Thyroid gland (tissue), 4 donors: ENCODE measurements at regions not wholly inside any gene's neighbourhood (a gene's known extent, or its start where the extent isn't known, plus 50 kb on each side); places are given as distances from the start of the nearest gene placed in this dataset.

Experiments
- DNase-seq, 2 donors: peaks; one replicate each; pipeline ENCODE4 v3.0.0-alpha.2; 2019
- H3K27ac ChIP-seq, 3 donors: fragments of 200-600 bp; sonication (generic); 1 replicate in 2 of 3; 2 replicates in 1 of 3; pipeline ENCODE4 v1.5.1; 2016 to 2019; ENCODE audit warnings: mild to moderate bottlenecking in 1 of 3, moderate library complexity in 1 of 3
- H3K27me3 ChIP-seq: fragments of 200-600 bp; sonication (generic); one replicate; pipeline ENCODE4 v1.5.1; 2019
- H3K36me3 ChIP-seq, 2 donors: fragments of 200-600 bp; sonication (generic); one replicate each; pipeline ENCODE4 v1.5.1; 2016 to 2019
- H3K4me1 ChIP-seq, 2 donors: fragments of 200-600 bp; sonication (generic); one replicate each; pipeline ENCODE4 v1.5.1; 2017 to 2019
- H3K4me3 ChIP-seq, 3 donors: fragments of 200-600 bp; sonication (generic); replicated peaks in 1 of 3; 1 replicate in 2 of 3; 2 replicates in 1 of 3; pipeline ENCODE4 v1.5.1; 2016; ENCODE audit warnings: mild to moderate bottlenecking in 1 of 3
- H3K9me3 ChIP-seq: fragments of 200-600 bp; sonication (generic); one replicate; pipeline ENCODE4 v1.5.1; 2017
- CTCF ChIP-seq, 6 experiments: fragments of 200-600 bp in 3 of 6; fragments of 450-650 bp in 3 of 6; sonication (generic) in 3 of 6; IDR thresholded peaks; one replicate each; pipeline ENCODE4 v1.5.1; 2016 to 2019; ENCODE audit warnings: antibody characterized with exemption in 6 of 6, mild to moderate bottlenecking in 2 of 6, inconsistent platforms in 1 of 6, moderate library complexity in 1 of 6
- POLR2A ChIP-seq, 2 donors: fragments of 450-650 bp; IDR thresholded peaks; one replicate each; pipeline ENCODE4 v1.6.1; 2017; ENCODE audit warnings: antibody characterized with exemption in 2 of 2, mild to moderate bottlenecking in 2 of 2, moderate library complexity in 1 of 2
- WGBS, 2 donors: methylation state at CpG; one replicate each; pipeline ENCODE4 v1.1.5; 2017; 5-methylcytosine and 5-hydroxymethylcytosine counted together
- intact Hi-C: fragments of 100-400 bp; cut with DNase I; formaldehyde crosslinking; loops from one replicate; pipeline ENCODE4 v1.15.1; 2023

DNA sequence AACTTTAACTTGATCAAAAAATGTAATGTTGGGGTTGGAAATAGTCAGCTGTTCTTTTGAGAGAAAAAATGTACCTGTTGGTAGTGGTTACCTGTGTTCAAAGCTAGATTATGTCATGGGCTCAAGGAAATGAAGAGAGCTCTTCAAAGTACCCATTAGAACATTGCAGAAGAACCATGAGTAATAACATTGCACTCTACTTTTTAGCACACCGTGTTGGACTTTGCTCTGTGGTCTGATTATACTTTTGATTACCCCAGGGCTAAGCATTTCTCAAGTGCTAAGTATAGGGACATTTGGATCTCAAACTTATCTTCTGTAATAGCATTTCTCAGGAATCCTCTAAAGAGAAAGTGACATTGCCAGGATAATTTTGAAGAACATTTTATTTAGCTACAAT lies 1122.8 kb upstream of the CELF4 start:
- Histone ChIP-seq H3K4me1 (no peaks in the 10 kb centered on the region), H3K9me3 (no peaks in the 10 kb centered on the region), H3K27me3 (no peaks in the 10 kb centered on the region), H3K36me3 (no peaks in the 10 kb centered on the region), H3K4me3 (no peak overlapping the region), H3K27ac (no peak overlapping the region)
- intact Hi-C loops: no loop called here
- no peak for TF ChIP-seq CTCF (IDR thresholded peaks at IDR 0.05)
- no peak for TF ChIP-seq POLR2A (IDR thresholded peaks at IDR 0.05)
- WGBS, 2 donors: 59 to 69% methylated on average over 1 of the region's 1 CpG
- DNase-seq: no peak

GRCh38 chr18:38670486-38670885 lies 1104.9 kb upstream of the CELF4 start:
- no peak for DNase-seq
- H3K4me1 ChIP-seq: no peaks in the 10 kb centered on the region
- H3K4me3 ChIP-seq: no peak overlapping the region
- H3K27ac ChIP-seq: no peak overlapping the region
- intact Hi-C loops: no loop called here
- no peaks in the 10 kb centered on the region for H3K27me3 ChIP-seq
- H3K36me3 ChIP-seq: no peaks in the 10 kb centered on the region
- TF ChIP-seq POLR2A (IDR thresholded peaks at IDR 0.05) (no peak), CTCF (IDR thresholded peaks at IDR 0.05) (no peak)
- no peaks in the 10 kb centered on the region for H3K9me3 ChIP-seq

DNA sequence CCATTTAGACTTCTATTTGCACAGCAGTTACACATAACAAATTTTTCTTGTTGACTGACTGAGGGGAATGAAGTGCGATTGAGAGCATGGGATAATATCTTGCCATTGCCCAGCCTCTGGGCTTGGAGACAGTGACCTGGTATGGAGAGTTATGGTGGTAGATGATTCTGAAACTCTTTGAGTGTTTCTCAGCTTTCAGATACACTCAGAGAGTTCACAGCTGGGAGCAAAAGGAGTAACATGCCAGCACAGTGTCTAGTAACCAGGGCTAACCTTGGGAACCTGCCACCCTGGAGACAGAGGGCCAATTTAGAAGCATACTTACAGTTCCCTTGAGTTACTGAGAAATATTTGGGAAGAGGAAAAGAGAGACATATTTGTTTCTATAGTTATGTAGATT lies 1099.3 kb upstream of the CELF4 start:
- no peak overlapping the region for H3K4me3 ChIP-seq
- no peaks in the 10 kb centered on the region for H3K27me3 ChIP-seq
- no peak for DNase-seq
- WGBS, 2 donors: 86 to 89% methylated on average over 1 of the region's 1 CpG
- no peaks in the 10 kb centered on the region for H3K36me3 ChIP-seq
- H3K4me1 ChIP-seq: no peaks in the 10 kb centered on the region
- H3K9me3 ChIP-seq: no peaks in the 10 kb centered on the region
- intact Hi-C loops: no loop called here
- H3K27ac ChIP-seq: no peak overlapping the region
- TF ChIP-seq POLR2A (IDR thresholded peaks at IDR 0.05) (no peak), CTCF (IDR thresholded peaks at IDR 0.05) (no peak)

GRCh38 chr18:38663682-38664081 lies 1098.1 kb upstream of the CELF4 start:
- Histone ChIP-seq H3K4me3 (no peak overlapping the region), H3K27ac (no peak overlapping the region), H3K4me1 (no peaks in the 10 kb centered on the region), H3K9me3 (no peaks in the 10 kb centered on the region), H3K36me3 (no peaks in the 10 kb centered on the region), H3K27me3 (no peaks in the 10 kb centered on the region)
- no peak for DNase-seq
- TF ChIP-seq POLR2A (IDR thresholded peaks at IDR 0.05) (no peak), CTCF (IDR thresholded peaks at IDR 0.05) (no peak)
- intact Hi-C loops: no loop called here
- WGBS, 2 donors: 69 to 76% methylated on average over 1 of the region's 1 CpG

DNA sequence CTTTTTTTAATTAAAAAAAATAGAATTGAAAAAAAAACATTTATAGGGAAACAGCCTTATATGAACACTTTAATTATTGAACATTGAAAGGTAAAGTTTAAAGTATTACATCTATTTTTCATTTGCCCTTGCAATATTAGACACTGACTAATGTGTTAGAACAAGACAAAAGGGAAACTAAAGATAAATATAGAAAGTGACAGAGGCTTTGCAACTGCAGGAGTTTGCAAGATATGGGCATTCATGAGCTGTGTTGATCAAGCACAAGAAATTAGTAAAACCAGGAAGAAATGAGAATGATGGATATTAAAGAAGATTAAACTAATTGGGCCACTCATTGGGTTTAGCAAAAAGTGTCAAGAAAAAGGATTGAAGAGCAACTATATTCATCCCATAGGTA lies 1097.7 kb upstream of the CELF4 start:
- no peak overlapping the region for H3K4me3 ChIP-seq
- TF ChIP-seq POLR2A (IDR thresholded peaks at IDR 0.05) (no peak), CTCF (IDR thresholded peaks at IDR 0.05) (no peak)
- DNase-seq: no peak
- no peaks in the 10 kb centered on the region for H3K9me3 ChIP-seq
- intact Hi-C loops: no loop called here
- H3K27me3 ChIP-seq: no peaks in the 10 kb centered on the region
- no peak overlapping the region for H3K27ac ChIP-seq
- H3K4me1 ChIP-seq: no peaks in the 10 kb centered on the region
- H3K36me3 ChIP-seq: no peaks in the 10 kb centered on the region
